ENCODE measurements at regions not wholly inside any gene's neighbourhood (a gene's known extent, or its start where the extent isn't known, plus 50 kb on each side); places are given as distances from the start of the nearest gene placed in this dataset.

DNA sequence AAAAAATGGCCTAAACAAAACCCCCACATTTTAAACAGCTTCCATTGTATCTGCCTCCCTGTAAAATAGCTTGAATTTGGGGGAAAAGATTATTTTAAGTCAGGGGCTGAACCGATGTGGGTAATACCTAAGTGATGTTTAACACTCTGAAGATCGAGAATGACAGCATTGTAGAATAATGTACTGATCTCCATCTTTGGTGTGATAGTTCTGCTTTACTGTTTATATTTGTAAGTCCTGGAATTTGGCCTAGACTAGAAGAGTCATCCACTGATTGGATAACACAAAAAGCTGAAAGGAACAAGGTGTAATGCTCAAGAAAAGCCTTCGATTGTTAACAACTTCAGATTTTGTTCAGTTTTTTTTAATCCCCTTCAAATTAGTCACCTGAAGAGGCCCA lies 53.8 kb upstream of the CCDC68 start:
- TF ChIP-seq, protein P1, sequence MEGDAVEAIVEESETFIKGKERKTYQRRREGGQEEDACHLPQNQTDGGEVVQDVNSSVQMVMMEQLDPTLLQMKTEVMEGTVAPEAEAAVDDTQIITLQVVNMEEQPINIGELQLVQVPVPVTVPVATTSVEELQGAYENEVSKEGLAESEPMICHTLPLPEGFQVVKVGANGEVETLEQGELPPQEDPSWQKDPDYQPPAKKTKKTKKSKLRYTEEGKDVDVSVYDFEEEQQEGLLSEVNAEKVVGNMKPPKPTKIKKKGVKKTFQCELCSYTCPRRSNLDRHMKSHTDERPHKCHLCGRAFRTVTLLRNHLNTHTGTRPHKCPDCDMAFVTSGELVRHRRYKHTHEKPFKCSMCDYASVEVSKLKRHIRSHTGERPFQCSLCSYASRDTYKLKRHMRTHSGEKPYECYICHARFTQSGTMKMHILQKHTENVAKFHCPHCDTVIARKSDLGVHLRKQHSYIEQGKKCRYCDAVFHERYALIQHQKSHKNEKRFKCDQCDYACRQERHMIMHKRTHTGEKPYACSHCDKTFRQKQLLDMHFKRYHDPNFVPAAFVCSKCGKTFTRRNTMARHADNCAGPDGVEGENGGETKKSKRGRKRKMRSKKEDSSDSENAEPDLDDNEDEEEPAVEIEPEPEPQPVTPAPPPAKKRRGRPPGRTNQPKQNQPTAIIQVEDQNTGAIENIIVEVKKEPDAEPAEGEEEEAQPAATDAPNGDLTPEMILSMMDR (optimal IDR thresholded peaks at IDR 0.05 in 1 of 3, IDR thresholded peaks at IDR 0.05 in 1 of 3, conservative IDR thresholded peaks at IDR 0.05 in 1 of 3; ENCODE audit: extremely low read depth in 1 of 3, insufficient read depth in 2 of 3, low read length in 3 of 3): no peak
- TF ChIP-seq EZH2 (IDR thresholded peaks at IDR 0.05; ENCODE audit: low read length): no peak
